NOMO-1 treated with dmso at 0.1 percent for 144 hours (cell line): ENCODE measurements at regions not wholly inside any gene's neighbourhood (a gene's known extent, or its start where the extent isn't known, plus 50 kb on each side); places are given as distances from the start of the nearest gene placed in this dataset.

ENCODE experiments used
- DNase-seq: peaks from one replicate; lab custom pipeline; 2025; ENCODE audit not compliant: unreplicated experiment; lab: John Stamatoyannopoulos, UW

DNA sequence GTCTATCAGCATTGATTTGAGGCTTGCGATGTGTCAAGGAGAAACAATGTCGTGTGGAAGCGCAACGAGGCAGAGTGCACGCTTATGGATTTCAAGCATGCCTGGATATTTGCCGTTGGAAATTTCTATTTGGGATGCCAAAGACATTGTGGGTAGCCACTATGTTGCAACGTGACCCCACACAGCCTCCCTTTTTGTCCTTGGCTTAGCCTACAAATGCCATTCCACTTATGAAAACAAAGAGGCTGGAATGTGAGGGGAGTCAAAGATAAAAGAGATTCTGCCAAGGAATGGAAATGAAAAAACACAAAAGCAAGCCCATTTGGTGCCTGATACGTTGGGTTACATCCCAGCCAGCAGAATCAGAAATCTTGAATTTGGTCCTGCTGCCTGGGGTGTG lies 721.2 kb downstream of the GALR1 start:
- DNase-seq: no peak

DNA sequence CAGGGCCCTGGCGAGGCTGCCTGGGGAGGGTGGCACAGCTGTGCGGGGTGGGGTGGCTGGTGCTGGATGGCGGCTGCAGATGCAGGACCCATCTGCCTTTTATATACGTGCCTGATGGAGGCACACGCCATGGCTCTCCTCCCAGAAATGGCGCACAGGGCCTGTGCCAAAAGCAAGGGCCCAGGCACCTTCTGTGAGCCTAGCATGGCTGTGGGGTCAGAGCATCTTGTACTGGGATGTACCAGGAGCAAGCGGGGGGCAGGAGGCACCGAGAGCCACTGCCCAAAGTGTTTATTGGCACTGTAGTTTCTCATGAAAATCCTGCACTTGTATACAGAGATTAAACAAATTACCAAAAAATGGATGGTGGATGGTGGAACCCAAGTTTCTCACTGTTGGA lies 724.1 kb downstream of the GALR1 start:
- no peak for DNase-seq

- DNase-seq: no peak
These were observed 724.7 kb downstream of the GALR1 start for GRCh38 chr18:77974329-77974728.

DNA sequence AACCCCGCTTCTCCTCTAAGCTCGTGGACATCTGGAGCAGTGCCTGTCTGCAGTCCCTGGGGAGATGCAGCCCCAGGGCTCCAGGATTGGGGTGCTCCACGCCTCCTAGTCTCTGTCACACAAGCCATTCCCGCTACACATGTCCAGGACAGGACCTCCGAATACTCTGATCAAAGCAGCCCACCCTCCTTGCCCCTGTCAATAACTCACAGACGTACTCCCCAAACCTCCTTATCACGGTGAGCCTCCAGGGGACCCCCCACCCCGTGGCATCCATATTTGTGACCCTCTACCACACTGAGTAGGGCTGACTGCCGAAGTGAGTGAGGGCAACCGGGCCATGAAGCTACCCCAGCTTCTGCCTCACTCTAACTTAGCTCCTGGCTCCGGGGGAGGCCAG lies 727.7 kb downstream of the GALR1 start:
- DNase-seq: no peak

- DNase-seq: no peak
These were observed 730.6 kb downstream of the GALR1 start for GRCh38 chr18:77980275-77980674.

DNA sequence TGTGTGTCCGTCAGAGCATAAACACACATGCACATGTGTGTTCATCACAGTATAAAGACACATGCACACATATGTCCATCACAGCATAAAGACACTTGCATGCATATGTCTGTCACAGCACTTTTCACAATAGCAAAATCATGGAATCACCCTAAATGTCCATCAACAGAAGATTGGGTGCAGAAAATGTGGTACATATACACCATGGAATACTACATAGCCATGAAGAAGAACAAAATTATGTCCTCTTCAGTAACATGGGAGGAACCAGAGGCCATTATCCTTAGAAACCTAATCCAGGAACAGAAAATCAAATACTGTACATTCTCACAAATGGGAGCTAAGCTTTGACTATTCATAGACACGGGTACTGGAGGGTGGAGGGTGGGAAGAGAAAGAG lies 732.2 kb downstream of the GALR1 start:
- DNase-seq: no peak

DNA sequence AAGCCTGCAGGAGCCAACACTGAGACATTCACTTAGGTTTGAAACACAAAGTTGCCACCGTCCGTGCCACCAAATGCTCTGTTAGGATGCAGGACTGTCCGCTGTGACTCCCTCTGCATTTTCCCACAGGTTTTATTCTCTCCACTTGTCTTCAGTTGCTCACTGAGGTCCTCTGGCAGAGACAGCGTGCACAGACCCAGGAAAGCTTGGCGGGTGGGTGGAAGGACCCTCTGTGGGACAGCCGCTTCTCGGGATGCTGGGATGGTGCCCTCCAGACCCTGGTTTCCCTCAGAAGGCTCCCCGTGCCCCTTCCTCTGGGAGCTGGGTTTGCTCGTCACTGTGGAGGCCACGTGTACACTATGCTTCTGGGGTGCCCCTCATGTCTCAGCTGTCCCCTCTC lies 733.6 kb downstream of the GALR1 start:
- no peak for DNase-seq

- DNase-seq: no peak
These were observed 734.5 kb downstream of the GALR1 start for GRCh38 chr18:77984178-77984577.

- DNase-seq: no peak
These were observed 735.2 kb downstream of the GALR1 start for GRCh38 chr18:77984833-77985232.

- DNase-seq: no peak
These were observed 736.1 kb downstream of the GALR1 start for GRCh38 chr18:77985526-77986281.

- DNase-seq: no peak
These were observed 740.5 kb downstream of the GALR1 start for GRCh38 chr18:77990131-77990530.

- no peak for DNase-seq
These were observed 741.3 kb downstream of the GALR1 start for GRCh38 chr18:77990901-77991300.

DNA sequence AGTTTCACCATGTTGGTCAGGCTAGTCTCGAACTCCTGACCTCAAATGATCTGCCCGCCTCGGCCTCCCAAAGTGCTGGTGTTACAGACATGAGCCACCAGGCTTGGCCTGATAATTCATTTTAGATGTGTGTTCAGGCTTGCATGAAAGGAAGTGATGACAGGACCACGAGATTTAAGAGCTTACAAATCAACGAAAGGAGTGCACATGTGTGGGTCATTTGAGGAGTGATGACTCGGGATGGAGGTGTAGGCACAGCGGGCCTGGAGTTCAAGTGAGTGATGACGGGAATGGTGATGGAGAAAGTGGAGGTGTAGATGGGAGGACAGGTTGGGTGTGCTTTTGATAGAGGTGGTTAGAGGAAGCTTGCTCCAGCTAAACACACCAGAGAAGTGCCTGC lies 742.4 kb downstream of the GALR1 start:
- DNase-seq: no peak

- DNase-seq: no peak
These were observed 743.7 kb downstream of the GALR1 start for GRCh38 chr18:77993188-77993981.

GRCh38 chr18:77995593-77995992 lies 745.9 kb downstream of the GALR1 start:
- no peak for DNase-seq

GRCh38 chr18:77996737-77997136 lies 747.1 kb downstream of the GALR1 start:
- DNase-seq: no peak

GRCh38 chr18:78001811-78002210 lies 752.2 kb downstream of the GALR1 start:
- DNase-seq: no peak

GRCh38 chr18:78006006-78006773 lies 756.5 kb downstream of the GALR1 start:
- DNase-seq: no peak

DNA sequence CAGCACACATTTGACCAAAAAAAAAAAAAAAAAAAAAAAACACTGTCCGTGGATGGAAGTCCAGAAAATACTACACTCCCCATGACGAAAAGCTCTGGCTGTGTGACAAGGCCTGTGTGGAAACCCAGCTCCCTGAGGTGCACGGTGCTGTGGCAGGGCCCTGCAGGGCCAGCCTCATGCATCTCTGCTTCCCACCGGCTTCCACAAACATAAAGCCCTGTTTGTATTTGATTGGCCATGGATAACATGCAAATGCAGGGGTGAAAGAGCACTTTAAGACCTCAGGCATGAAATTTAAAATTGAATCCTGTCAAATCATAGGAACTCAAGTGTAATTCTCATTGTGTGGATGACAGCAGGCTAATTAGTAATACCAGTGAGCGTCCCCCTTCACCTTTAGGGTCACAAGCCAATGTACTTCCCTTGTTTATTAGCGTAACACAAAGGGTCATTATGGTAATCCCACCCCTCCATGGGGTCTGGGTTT lies 757.2 kb downstream of the GALR1 start:
- no peak for DNase-seq

DNA sequence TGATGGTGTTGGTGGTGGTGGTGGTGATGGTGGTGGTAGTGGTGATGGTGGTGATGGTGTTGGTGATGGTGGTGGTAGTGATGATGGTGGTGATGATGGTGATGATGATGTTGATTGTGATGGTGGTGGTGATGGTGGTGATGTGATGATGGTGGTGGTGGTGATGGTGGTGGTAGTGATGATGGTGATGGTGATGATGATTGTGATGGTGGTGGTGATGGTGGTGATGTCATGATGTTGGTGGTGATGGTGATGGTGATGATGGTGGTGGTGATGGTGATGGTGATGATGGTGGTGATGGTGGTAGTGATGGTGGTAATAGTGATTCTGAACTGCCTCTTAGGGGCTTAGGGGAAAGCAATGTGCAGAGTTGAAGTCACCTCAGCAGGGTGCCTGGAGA lies 760.7 kb downstream of the GALR1 start:
- DNase-seq: no peak

- DNase-seq: no peak
These were observed 768.2 kb downstream of the GALR1 start for GRCh38 chr18:78017869-78018268.

GRCh38 chr18:78021196-78021595 lies 771.5 kb downstream of the GALR1 start:
- DNase-seq: no peak
